GM12878 (cell line): ENCODE measurements at regions not wholly inside any gene's neighbourhood (a gene's known extent, or its start where the extent isn't known, plus 50 kb on each side); places are given as distances from the start of the nearest gene placed in this dataset.

Experiments
- ATAC-seq: fragments of 200-7000 bp; cut with Tn5 transposase; 3 replicates; pipeline ENCODE4 v1.9.1; 2020; ENCODE audit warnings: mild to moderate bottlenecking, moderate library complexity
- BruUV-seq: library from RNA; stranded (reverse); fragments of 400-500 nt; replicated peaks from 2 replicates; lab custom pipeline; 2021; lab: Mats Ljungman, UMichigan
- CTCF ChIA-PET: fragments of 300-600 bp; sonication (Branson Sonifier 250); formaldehyde crosslinking; extraction: SDS; loops from one replicate; lab custom pipeline; 2021; ENCODE audit warnings: inconsistent platforms; lab: Yijun Ruan, JAX
- POLR2A ChIA-PET: fragments of 350-600 bp; formaldehyde crosslinking; extraction: SDS; loops from one replicate; lab custom pipeline; 2021; ENCODE audit warnings: inconsistent platforms; lab: Charles Lee
- RAD21 ChIA-PET: fragments of 300-600 bp; sonication (Branson Sonifier 250); formaldehyde crosslinking; loops from one replicate; lab custom pipeline; 2023; ENCODE audit warnings: antibody characterized with exemption; ENCODE audit not compliant: unreplicated experiment; lab: Charles Lee
- SMC1A ChIA-PET: fragments of 300-600 bp; sonication (Branson Sonifier 250); formaldehyde crosslinking; loops from one replicate; lab custom pipeline; 2023; ENCODE audit not compliant: unreplicated experiment, uncharacterized antibody; lab: Charles Lee
- DNase-seq: peaks from one replicate; pipeline ENCODE4 v3.0.0-alpha.2; 2011; ENCODE audit warnings: low read depth, low spot score
- FAIRE-seq: peaks from 3 replicates; lab custom pipeline; 2011; peaks lifted over from hg19 to GRCh38; lab: Jason Lieb, UNC
- H2AFZ ChIP-seq: 2 replicates; pipeline ENCODE4 v1.6.0; 2011; ENCODE audit warnings: low read depth, low read length, control low read depth; ENCODE audit not compliant: control insufficient read depth
- H3K27ac ChIP-seq: 2 replicates; pipeline ENCODE4 v1.5.1; 2011; ENCODE audit warnings: control low read depth; ENCODE audit not compliant: control insufficient read depth, insufficient read depth
- H3K27me3 ChIP-seq, 2 experiments: replicated peaks in 1 of 2; 2 replicates each; pipeline versions ENCODE4 v1.6.0 to v1.6.1; 2011; ENCODE audit warnings: low read length in 1 of 2; ENCODE audit not compliant: control insufficient read depth in 2 of 2, insufficient read depth in 2 of 2
- H3K36me3 ChIP-seq, 2 experiments: 2 replicates each; pipeline ENCODE4 v1.5.1; 2011; ENCODE audit warnings: low read length in 1 of 2; ENCODE audit not compliant: control insufficient read depth in 2 of 2, insufficient read depth in 2 of 2
- H3K4me1 ChIP-seq: 2 replicates; pipeline ENCODE4 v1.6.1; 2011; ENCODE audit warnings: mild to moderate bottlenecking, low read length, moderate library complexity, mixed read lengths; ENCODE audit not compliant: control insufficient read depth, insufficient read depth
- H3K4me2 ChIP-seq: 2 replicates; pipeline ENCODE4 v1.6.0; 2011; ENCODE audit warnings: control low read depth; ENCODE audit not compliant: control insufficient read depth, insufficient read depth
- H3K4me3 ChIP-seq: fragments of 200-600 bp; sonication (generic); 2 replicates; pipeline ENCODE4 v1.5.1; 2016
- H3K79me2 ChIP-seq: 2 replicates; pipeline ENCODE4 v1.6.0; 2011; ENCODE audit warnings: low read length; ENCODE audit not compliant: control insufficient read depth, insufficient read depth
- H3K9ac ChIP-seq: 2 replicates; pipeline ENCODE4 v1.8.0; 2011; ENCODE audit warnings: low read length, control low read depth, mixed read lengths; ENCODE audit not compliant: control insufficient read depth, insufficient read depth
- H3K9me3 ChIP-seq: replicated peaks from 3 replicates; pipeline ENCODE4 v1.5.1; 2011; ENCODE audit warnings: mild to moderate bottlenecking, low read length; ENCODE audit not compliant: control insufficient read depth, insufficient read depth
- H4K20me1 ChIP-seq: 2 replicates; pipeline ENCODE4 v1.6.0; 2011; ENCODE audit not compliant: control insufficient read depth, insufficient read depth
- ATF2 ChIP-seq: IDR thresholded peaks from 2 replicates; pipeline ENCODE4 v1.6.1; 2012; ENCODE audit warnings: low read length, inconsistent platforms
- ATF7 ChIP-seq: fragments of 450-650 bp; IDR thresholded peaks from 2 replicates; pipeline ENCODE4 v1.6.1; 2016; ENCODE audit warnings: low read depth, mild to moderate bottlenecking
- BCL3 ChIP-seq: IDR thresholded peaks from 2 replicates; pipeline ENCODE4 v1.6.1; 2011; ENCODE audit warnings: borderline replicate concordance, low read depth, mild to moderate bottlenecking, moderate library complexity, low read length; ENCODE audit not compliant: insufficient read depth, poor library complexity, severe bottlenecking
- BHLHE40 ChIP-seq, 2 experiments: fragments of 450-650 bp in 1 of 2; IDR thresholded peaks; 2 replicates each; pipeline ENCODE4 v1.6.1; 2011 to 2017; ENCODE audit warnings: low read depth in 2 of 2, borderline replicate concordance in 1 of 2, improper control_type of control experiment in 1 of 2, low read length in 1 of 2, mild to moderate bottlenecking in 1 of 2
- CREM ChIP-seq: IDR thresholded peaks from 2 replicates; pipeline ENCODE4 v1.6.1; 2014; ENCODE audit warnings: antibody characterized with exemption, low read depth
- E2F4 ChIP-seq: IDR thresholded peaks from 2 replicates; pipeline ENCODE4 v1.6.1; 2012; ENCODE audit warnings: low read depth, low read length, improper control_type of control experiment
- FOXK2 ChIP-seq: fragments of 450-650 bp; IDR thresholded peaks from 2 replicates; pipeline ENCODE4 v1.6.1; 2017; ENCODE audit warnings: mild to moderate bottlenecking, moderate library complexity
- HCFC1 ChIP-seq: fragments of 150-350 bp; IDR thresholded peaks from 2 replicates; pipeline ENCODE4 v1.6.1; 2014; ENCODE audit warnings: low read length
- IRF4 ChIP-seq: IDR thresholded peaks from 2 replicates; pipeline ENCODE4 v1.6.1; 2011; ENCODE audit warnings: low read depth, low read length
- JUNB ChIP-seq: IDR thresholded peaks from 2 replicates; pipeline ENCODE4 v1.6.1; 2016; ENCODE audit warnings: antibody characterized with exemption, mild to moderate bottlenecking
- KAT2A ChIP-seq: conservative IDR thresholded peaks from 2 replicates; pipeline ENCODE4 v1.6.1; 2011; ENCODE audit warnings: low read depth, low read length; ENCODE audit not compliant: control insufficient read depth
- KLF5 ChIP-seq: fragments of 450-650 bp; IDR thresholded peaks from 2 replicates; pipeline ENCODE4 v1.6.1; 2014; ENCODE audit warnings: mild to moderate bottlenecking; ENCODE audit not compliant: partially characterized antibody
- MYC ChIP-seq: IDR thresholded peaks from 2 replicates; pipeline ENCODE4 v1.6.1; 2011; ENCODE audit warnings: mild to moderate bottlenecking, low read length, moderate library complexity, inconsistent platforms; ENCODE audit not compliant: insufficient read depth, insufficient replicate concordance, insufficient read length, severe bottlenecking
- NBN ChIP-seq: fragments of 450-650 bp; IDR thresholded peaks from 2 replicates; pipeline ENCODE4 v1.6.1; 2016
- NFYA ChIP-seq: IDR thresholded peaks from 2 replicates; pipeline ENCODE4 v1.6.1; 2011; ENCODE audit warnings: low read depth, mild to moderate bottlenecking, low read length, improper control_type of control experiment, borderline replicate concordance
- RAD21 ChIP-seq: IDR thresholded peaks from 2 replicates; pipeline ENCODE4 v1.6.1; 2011; ENCODE audit warnings: mild to moderate bottlenecking, low read depth, low read length, moderate library complexity; ENCODE audit not compliant: insufficient read depth
- SREBF1 ChIP-seq: IDR thresholded peaks from 2 replicates; pipeline ENCODE4 v1.6.1; 2012; ENCODE audit warnings: mild to moderate bottlenecking, low read length
- USF2 ChIP-seq: IDR thresholded peaks from 2 replicates; pipeline ENCODE4 v1.6.1; 2011; ENCODE audit warnings: low read depth, low read length, improper control_type of control experiment, borderline replicate concordance
- YY1 ChIP-seq: IDR thresholded peaks from 2 replicates; pipeline ENCODE4 v1.6.1; 2011; ENCODE audit warnings: low read depth, mild to moderate bottlenecking, low read length
- ZNF274 ChIP-seq: IDR thresholded peaks from one replicate; pipeline ENCODE4 v1.8.0; 2011; ENCODE audit not compliant: insufficient read length, insufficient read depth
- WGBS: methylation state at CpG from one replicate; pipeline ENCODE4 v1.1.6; 2016; ENCODE audit warnings: low lambda C conversion rate; ENCODE audit not compliant: insufficient replicate concordance, insufficient coverage; ENCODE audit errors: missing lambda C conversion rate; 5-methylcytosine and 5-hydroxymethylcytosine counted together
- in situ Hi-C: fragments of 300-500 bp; cut with MboI; formaldehyde crosslinking; loops from 9 replicates; pipeline ENCODE4 v1.14.3; 2018; ENCODE audit warnings: mixed read lengths
- intact Hi-C: fragments of 100-400 bp; cut with micrococcal nuclease; formaldehyde crosslinking; loops from one replicate; pipeline ENCODE4 v1.14.2; 2022; ENCODE audit not compliant: unreplicated experiment

- TF ChIP-seq E2F4: no peak
- no peak for TF ChIP-seq BHLHE40 (IDR thresholded peaks at IDR 0.05; ENCODE audit: borderline replicate concordance in 1 of 2, low read depth in 2 of 2, low read length in 1 of 2)
- TF ChIP-seq KLF5: no peak
- TF ChIP-seq MYC: no peak
- no peak for TF ChIP-seq FOXK2
- TF ChIP-seq YY1: no peak
- no peak for TF ChIP-seq CREM
- TF ChIP-seq, all 136 proteins: peak for 0
These were observed 642.1 kb downstream of the NOVA1 start (continued) for GRCh38 chr14:25955772-25956171.

- no peaks in the 10 kb centered on the region for H3K27me3 ChIP-seq
- CTCF ChIA-PET: interaction anchor here (0.7 kb wide), 1 partner anchor 9 kb away, joined by 3 read pairs; no protein-coding TSS in a partner anchor
- DNase-seq: no peak
- RAD21 ChIA-PET: no interaction called here
- no peak for FAIRE-seq
- H3K79me2 ChIP-seq: no peaks in the 10 kb centered on the region
- no peak overlapping the region for H3K4me2 ChIP-seq
- ATAC-seq: no peak
- H3K27ac ChIP-seq: no peak overlapping the region
- H3K4me1 ChIP-seq: no peaks in the 10 kb centered on the region
- 10% methylated on average over 5 of the region's 5 CpGs for WGBS
- H3K9ac ChIP-seq: no peak overlapping the region
- intact Hi-C loops (no loop called here), in situ Hi-C loops (no loop called here)
- POLR2A ChIA-PET: no interaction called here
- no peak overlapping the region for H3K4me3 ChIP-seq
- H4K20me1 ChIP-seq: no peaks in the 10 kb centered on the region
- BruUV-seq: no TSS peak
- SMC1A ChIA-PET: no interaction called here
- H3K9me3 ChIP-seq: no peaks in the 10 kb centered on the region
- H2AFZ ChIP-seq: no peak overlapping the region
- H3K36me3 ChIP-seq: no peaks in the 10 kb centered on the region
- TF ChIP-seq SREBF1: no peak
- no peak for TF ChIP-seq JUNB
- no peak for TF ChIP-seq ZNF274
- TF ChIP-seq BCL3: no peak
- TF ChIP-seq NBN: no peak
- TF ChIP-seq HCFC1: no peak
- no peak for TF ChIP-seq KAT2A
- no peak for TF ChIP-seq RAD21
- TF ChIP-seq ATF2: no peak
- no peak for TF ChIP-seq USF2
- TF ChIP-seq ATF7: no peak
- no peak for TF ChIP-seq NFYA
- no peak for TF ChIP-seq IRF4
These were observed 644.2 kb downstream of the NOVA1 start for GRCh38 chr14:25953532-25954139.
